GM19395 (cell line): ENCODE measurements at regions not wholly inside any gene's neighbourhood (a gene's known extent, or its start where the extent isn't known, plus 50 kb on each side); places are given as distances from the start of the nearest gene placed in this dataset.
"Not testable (repeated sequence)": the region's sequence is repeated elsewhere in the genome, so short reads cannot be mapped to it uniquely, and the experiment has no call there.

Source experiments
- ATAC-seq: cut with Tn5 transposase; IDR thresholded peaks from one replicate; pipeline ENCODE4 v1.9.1; 2021; ENCODE audit warnings: mild to moderate bottlenecking, moderate library complexity; ENCODE audit not compliant: unreplicated experiment

DNA sequence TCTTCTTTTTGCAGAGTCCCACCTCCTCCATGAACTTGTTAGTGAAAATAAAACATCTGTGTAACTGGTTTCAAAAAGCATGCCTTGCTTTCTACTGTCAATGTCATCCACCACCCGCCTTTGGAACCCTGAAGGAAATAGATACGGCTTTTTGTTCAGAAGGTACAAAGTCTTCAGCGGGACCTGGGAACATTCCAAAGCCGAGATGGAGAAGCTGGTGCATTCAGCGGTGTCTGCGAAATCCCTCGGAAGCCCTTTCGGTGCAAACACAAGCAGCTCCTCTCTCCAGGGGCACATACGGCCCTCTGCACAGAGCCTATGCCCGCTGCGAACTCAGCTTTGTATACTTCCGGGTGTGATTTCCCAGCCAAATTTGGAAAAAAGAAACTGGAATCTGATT is 555.8 kb upstream of the SALL3 start:
- ATAC-seq = no peak

- ATAC-seq = no peak
These were observed 555.1 kb upstream of the SALL3 start for GRCh38 chr18:78424403-78425018.

DNA sequence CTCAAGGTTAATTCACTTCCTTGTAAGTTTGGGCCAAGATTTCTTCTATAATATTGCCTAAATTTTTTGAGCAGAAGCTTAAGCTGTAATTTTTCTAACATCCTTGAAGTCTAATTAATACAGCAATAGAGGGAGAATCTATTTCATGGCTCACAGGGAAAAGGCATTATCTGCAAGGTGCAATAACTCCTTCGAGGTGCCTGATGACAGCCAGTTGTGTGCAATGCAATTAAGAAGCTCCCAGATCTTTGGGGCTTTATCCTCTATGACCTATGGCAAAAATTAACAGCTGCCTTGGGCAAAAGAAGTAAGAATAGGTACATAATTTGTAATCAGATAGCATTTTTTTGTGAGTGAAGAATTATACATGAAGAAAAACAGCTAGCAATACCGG is 554.6 kb upstream of the SALL3 start:
- ATAC-seq = no peak

- ATAC-seq = no peak
These were observed 552.5 kb upstream of the SALL3 start for GRCh38 chr18:78427081-78427480.

- ATAC-seq = no peak
These were observed 550.2 kb upstream of the SALL3 start for GRCh38 chr18:78429127-78430108.

GRCh38 chr18:78430131-78430758 is 549.4 kb upstream of the SALL3 start:
- ATAC-seq = no peak

DNA sequence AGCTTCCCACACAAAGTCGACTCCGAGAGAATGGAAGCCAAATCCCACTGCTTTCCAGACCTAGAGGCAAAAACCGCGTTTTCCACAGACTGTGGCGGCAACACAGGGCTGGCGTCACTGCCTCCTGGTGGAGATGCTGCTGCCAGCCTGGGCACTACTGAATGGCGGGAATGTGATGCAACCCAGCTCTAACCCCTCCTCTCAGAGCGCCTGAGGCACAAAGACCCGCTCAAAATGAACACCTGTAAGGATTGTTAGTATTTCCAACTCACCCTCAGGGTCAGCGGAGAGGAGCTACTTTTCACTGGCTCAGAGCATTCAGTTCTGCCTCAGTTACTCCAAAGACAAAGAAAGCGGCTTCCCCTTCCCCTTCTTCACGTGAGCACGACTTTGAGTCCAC is 548.0 kb upstream of the SALL3 start:
- no peak for ATAC-seq

- no peak for ATAC-seq
These were observed 546.1 kb upstream of the SALL3 start for GRCh38 chr18:78433562-78433961.

GRCh38 chr18:78436110-78436509 is 543.5 kb upstream of the SALL3 start:
- ATAC-seq = no peak

- not testable (repeated sequence) for ATAC-seq
These were observed 541.4 kb upstream of the SALL3 start for GRCh38 chr18:78438235-78438634.

GRCh38 chr18:78445880-78446279 is 533.7 kb upstream of the SALL3 start:
- no peak for ATAC-seq

DNA sequence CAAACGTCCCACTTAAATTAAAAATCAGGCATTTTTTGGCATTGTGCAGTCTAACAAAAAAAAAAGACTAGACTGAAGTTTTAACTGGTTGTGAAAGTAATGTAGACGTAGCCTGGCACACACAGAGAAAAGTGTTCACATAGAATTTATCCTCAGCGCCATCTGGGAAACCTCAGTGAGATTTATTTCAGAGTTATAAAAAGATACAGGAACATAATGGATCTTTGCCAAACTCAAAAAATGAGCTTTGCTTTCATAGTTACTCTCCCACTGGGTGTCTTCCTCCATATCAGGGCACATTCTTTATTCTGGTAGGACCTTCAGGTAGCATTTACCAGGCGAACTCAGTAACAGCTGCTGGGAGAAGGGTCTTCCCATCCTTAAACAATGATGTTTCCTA is 532.4 kb upstream of the SALL3 start:
- ATAC-seq = no peak

DNA sequence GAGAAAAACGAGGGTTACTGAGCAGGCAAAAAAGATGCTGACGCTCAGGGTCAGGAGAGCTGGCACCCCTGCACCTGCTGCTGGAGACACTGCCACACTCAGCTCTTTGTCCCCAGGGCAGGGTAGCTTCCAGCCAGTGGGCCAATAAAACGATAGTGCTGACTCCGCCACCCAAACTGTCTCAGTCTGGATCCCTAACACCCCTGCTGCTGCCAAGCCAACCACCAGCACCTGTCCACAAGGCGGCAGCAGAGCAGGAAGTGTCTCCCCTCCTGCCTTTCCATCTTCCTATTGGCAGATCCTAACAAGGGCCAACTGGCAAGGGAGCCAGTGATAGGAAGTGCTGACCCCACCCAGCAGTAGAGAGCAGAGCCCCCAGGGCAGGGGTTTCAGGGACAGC is 531.5 kb upstream of the SALL3 start:
- ATAC-seq = no peak

DNA sequence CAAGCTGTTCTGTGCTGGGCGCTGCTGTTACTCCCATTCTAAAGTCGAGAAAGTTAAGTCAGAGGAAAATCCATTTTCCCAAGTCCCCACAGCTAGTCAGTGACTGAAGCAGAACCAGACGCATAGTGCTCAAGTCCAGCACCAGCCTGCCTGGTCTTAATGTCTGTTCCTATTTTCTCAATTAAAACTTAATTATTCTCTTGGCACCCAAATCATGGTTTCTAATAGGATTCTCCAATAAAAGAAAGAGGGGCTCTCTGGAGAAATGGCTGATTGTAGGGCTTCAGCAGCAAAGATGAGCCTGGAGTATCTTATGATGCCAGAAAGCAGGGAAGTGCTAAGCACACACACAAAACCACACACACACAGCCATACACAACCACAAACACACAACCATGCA is 531.0 kb upstream of the SALL3 start:
- no peak for ATAC-seq

DNA sequence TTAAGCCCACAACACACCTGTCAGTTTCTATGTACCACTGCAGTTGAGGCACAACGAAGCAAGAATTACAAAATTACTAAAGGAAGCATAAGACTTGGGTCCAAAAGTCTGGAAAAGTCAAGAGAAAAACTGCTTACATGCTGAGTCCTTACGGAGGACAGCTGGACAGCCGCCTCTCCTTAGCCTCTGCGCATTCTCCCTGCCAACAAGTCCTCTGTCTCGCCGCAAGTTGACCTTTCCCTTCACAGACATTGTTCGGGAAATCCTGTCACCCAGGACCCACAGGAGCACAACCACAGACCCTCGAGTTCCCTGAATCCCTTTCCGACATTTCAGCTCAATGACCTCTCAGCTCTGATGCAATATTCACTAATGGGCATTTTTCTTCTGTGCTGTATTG is 525.4 kb upstream of the SALL3 start:
- ATAC-seq = no peak

- ATAC-seq = no peak
These were observed 524.2 kb upstream of the SALL3 start for GRCh38 chr18:78455386-78455785.

DNA sequence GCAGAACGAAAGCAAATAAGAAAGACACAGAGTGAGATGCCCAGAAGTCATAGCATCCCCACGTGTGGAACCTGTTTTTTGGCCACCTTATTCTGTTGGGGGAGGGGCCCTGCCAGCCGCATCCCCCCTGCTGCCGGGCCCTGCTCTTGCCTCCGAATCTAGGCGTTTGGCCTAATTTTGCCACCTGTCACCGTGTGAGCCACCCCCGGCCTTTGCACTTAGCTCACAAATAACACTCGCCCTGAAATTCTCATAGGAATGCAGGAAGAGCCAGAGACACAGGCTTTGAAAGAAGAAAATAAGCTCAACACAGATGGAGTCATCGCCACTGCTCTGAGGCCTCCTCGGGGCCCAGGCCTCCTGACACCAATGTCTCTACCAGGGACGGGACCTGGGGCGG is 522.6 kb upstream of the SALL3 start:
- no peak for ATAC-seq

DNA sequence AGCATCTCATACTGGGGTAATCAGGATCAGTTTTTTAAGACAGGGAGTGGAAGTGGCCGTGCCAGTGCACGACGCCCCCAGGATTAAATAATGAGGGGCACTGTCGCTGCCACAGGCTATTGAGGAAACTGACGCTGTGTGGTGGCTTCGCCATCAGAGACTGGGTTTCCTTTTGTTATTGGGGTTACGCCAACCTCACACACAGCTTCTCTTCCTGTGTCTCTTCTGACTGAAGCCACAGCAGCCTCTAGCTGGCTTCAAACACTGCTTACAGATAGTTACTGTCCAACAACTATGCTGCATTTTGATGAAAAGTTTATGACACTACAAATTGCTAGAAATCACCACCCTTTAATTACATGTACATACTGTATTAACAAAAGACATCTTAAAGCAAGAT is 521.9 kb upstream of the SALL3 start:
- no peak for ATAC-seq

DNA sequence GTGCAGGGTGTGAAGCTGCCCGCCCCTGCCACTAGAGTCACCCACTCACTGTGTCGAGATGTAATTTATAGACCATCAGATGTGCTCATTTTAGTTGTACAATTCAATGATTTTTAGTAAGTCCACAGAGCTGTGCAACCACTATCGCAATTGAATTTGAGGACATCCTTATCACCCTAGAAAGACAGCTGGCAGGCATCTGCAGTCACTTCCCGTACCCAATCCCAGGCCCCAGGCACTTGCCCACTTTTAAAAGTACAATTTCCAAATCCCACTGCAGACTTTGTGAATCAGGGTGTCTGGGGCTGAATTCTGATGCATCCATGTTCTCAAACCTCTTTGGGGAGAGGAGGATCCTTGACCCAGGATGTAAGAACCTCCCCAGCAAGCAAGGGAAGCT is 521.3 kb upstream of the SALL3 start:
- no peak for ATAC-seq

GRCh38 chr18:78459668-78460067 is 520.0 kb upstream of the SALL3 start:
- no peak for ATAC-seq

- no peak for ATAC-seq
These were observed 519.1 kb upstream of the SALL3 start for GRCh38 chr18:78460558-78460957.

DNA sequence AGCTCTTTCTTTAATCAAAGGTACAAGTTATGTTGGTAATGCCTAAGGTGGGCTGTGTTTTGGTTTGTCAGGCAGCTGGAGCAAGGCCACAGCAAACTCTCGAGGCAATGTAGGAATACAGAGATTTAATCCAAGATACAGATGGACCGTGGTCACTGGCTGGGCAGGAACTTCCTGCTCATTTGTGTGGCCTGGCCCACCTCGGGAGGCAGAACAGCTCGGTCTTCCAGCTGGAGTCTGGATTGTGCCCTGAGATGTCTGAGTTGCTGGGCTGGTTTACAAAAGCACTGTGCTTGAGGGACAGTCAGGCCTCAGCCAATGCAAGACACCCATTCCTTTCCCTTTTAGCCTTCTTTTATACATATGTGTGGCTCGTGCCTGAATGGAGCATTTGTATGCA is 506.1 kb upstream of the SALL3 start:
- no peak for ATAC-seq
